Amniotic stem cell (primary cell): ENCODE measurements at regions not wholly inside any gene's neighbourhood (a gene's known extent, or its start where the extent isn't known, plus 50 kb on each side); places are given as distances from the start of the nearest gene placed in this dataset.

Source experiments
- DNase-seq: peaks from one replicate; lab custom pipeline; 2025; lab: John Stamatoyannopoulos, UW

GRCh38 chr2:14263053-14263452 is 369.5 kb upstream of the LRATD1 start:
- no peak for DNase-seq

GRCh38 chr2:14270036-14270582 is 362.4 kb upstream of the LRATD1 start:
- DNase-seq, result no peak

- DNase-seq, result no peak
Measured at GRCh38 chr2:14272396-14273075, 360.0 kb upstream of the LRATD1 start.

GRCh38 chr2:14273650-14274049 is 358.9 kb upstream of the LRATD1 start:
- no peak for DNase-seq

GRCh38 chr2:14284244-14284643 is 348.3 kb upstream of the LRATD1 start:
- no peak for DNase-seq

- no peak for DNase-seq
Measured at GRCh38 chr2:14285812-14286211, 346.7 kb upstream of the LRATD1 start.

- DNase-seq, result no peak
Measured at GRCh38 chr2:14288016-14288415, 344.5 kb upstream of the LRATD1 start.

GRCh38 chr2:14292964-14293363 is 339.6 kb upstream of the LRATD1 start:
- DNase-seq, result no peak

- DNase-seq, result no peak
Measured at GRCh38 chr2:14297340-14297739, 335.2 kb upstream of the LRATD1 start.

GRCh38 chr2:14297906-14298305 is 334.6 kb upstream of the LRATD1 start:
- DNase-seq, result no peak

- no peak for DNase-seq
Measured at GRCh38 chr2:14301331-14301730, 331.2 kb upstream of the LRATD1 start.

GRCh38 chr2:14303366-14304115 is 329.0 kb upstream of the LRATD1 start:
- no peak for DNase-seq

GRCh38 chr2:14304326-14304725 is 328.2 kb upstream of the LRATD1 start:
- no peak for DNase-seq

- no peak for DNase-seq
Measured at GRCh38 chr2:14306268-14306861, 326.2 kb upstream of the LRATD1 start.

- DNase-seq, result no peak
Measured at GRCh38 chr2:14313341-14313740, 319.2 kb upstream of the LRATD1 start.

GRCh38 chr2:14316594-14316993 is 315.9 kb upstream of the LRATD1 start:
- DNase-seq, result no peak

- DNase-seq, result no peak
Measured at GRCh38 chr2:14321357-14321756, 311.2 kb upstream of the LRATD1 start.

GRCh38 chr2:14322306-14322705 is 310.2 kb upstream of the LRATD1 start:
- no peak for DNase-seq

GRCh38 chr2:14324308-14324707 is 308.2 kb upstream of the LRATD1 start:
- DNase-seq, result no peak

GRCh38 chr2:14330884-14331283 is 301.6 kb upstream of the LRATD1 start:
- no peak for DNase-seq

GRCh38 chr2:14336759-14337382 is 295.6 kb upstream of the LRATD1 start:
- no peak for DNase-seq

- no peak for DNase-seq
Measured at GRCh38 chr2:14340703-14341102, 291.8 kb upstream of the LRATD1 start.

- no peak for DNase-seq
Measured at GRCh38 chr2:14342313-14342712, 290.2 kb upstream of the LRATD1 start.
